Tibial nerve (tissue), 4 donors: ENCODE measurements at regions not wholly inside any gene's neighbourhood (a gene's known extent, or its start where the extent isn't known, plus 50 kb on each side); places are given as distances from the start of the nearest gene placed in this dataset.

Experiments
- DNase-seq, 2 donors: peaks; one replicate each; pipeline ENCODE4 v3.0.0-alpha.2; 2019; ENCODE audit warnings: low spot score in 2 of 2
- H3K27ac ChIP-seq, 4 donors: fragments of 200-600 bp; sonication (generic) in 3 of 4; one replicate each; pipeline ENCODE4 v1.5.1; 2017 to 2019; ENCODE audit warnings: mild to moderate bottlenecking in 1 of 4
- H3K27me3 ChIP-seq, 2 donors: fragments of 200-600 bp; sonication (generic) in 1 of 2; one replicate each; pipeline versions ENCODE4 v1.5.1 to v1.6.0; 2017 to 2019
- H3K36me3 ChIP-seq, 3 donors: fragments of 200-600 bp; sonication (generic); one replicate each; pipeline ENCODE4 v1.5.1; 2018 to 2019
- H3K4me1 ChIP-seq, 4 donors: fragments of 200-600 bp; sonication (generic) in 3 of 4; one replicate each; pipeline ENCODE4 v1.5.1; 2017 to 2019
- H3K4me3 ChIP-seq, 4 donors: fragments of 200-600 bp; sonication (generic) in 3 of 4; one replicate each; pipeline ENCODE4 v1.5.1; 2017 to 2019; ENCODE audit warnings: mild to moderate bottlenecking in 1 of 4, moderate library complexity in 1 of 4
- H3K9me3 ChIP-seq, 4 donors: fragments of 200-600 bp; sonication (generic) in 3 of 4; one replicate each; pipeline ENCODE4 v1.5.1; 2017 to 2019
- EP300 ChIP-seq, 2 donors: sonication (generic); formaldehyde crosslinking; IDR thresholded peaks; one replicate each; pipeline ENCODE4 v1.6.1; 2017; ENCODE audit warnings: antibody characterized with exemption in 2 of 2, mild to moderate bottlenecking in 1 of 2
- POLR2A ChIP-seq, 2 donors: fragments of 450-650 bp; IDR thresholded peaks; one replicate each; pipeline ENCODE4 v1.6.1; 2017; ENCODE audit warnings: antibody characterized with exemption in 2 of 2, mild to moderate bottlenecking in 2 of 2, moderate library complexity in 2 of 2
- WGBS, 2 donors: methylation state at CpG; one replicate each; pipeline ENCODE4 v1.1.5; 2018; 5-methylcytosine and 5-hydroxymethylcytosine counted together
- TF ChIP-seq, protein P1 (sequence below), 5 experiments: fragments of 200-600 bp in 3 of 5; fragments of 450-650 bp in 2 of 5; sonication (generic) in 3 of 5; IDR thresholded peaks; one replicate each; pipeline ENCODE4 v1.5.1; 2016 to 2019; ENCODE audit warnings: antibody characterized with exemption in 5 of 5, mild to moderate bottlenecking in 3 of 5, moderate library complexity in 2 of 5

DNA sequence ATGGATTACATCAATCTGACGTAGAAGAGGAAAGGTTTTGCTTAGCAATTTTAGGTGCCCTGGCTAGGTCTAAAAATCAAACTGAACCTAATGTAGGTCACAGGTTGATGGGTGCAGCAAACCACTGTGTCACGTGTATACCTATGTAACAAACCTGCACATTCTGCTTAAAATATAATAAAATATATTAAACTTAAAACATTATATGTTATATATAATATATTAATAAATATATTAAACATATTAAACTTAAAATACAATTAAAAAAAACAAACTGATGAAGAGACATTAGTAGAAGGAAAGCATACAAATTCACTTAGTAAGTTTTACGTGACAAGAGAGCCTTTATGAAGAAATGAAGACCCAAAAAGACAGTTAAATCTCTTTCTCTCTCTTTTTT is 51.7 kb upstream of the FBXL17 start:
- WGBS, 2 donors, result 79 to 82% methylated on average over 3 of the region's 3 CpGs
- Histone ChIP-seq H3K27ac (no peak overlapping the region), H3K4me1 (peaks cover 0 to 7% (median 0%) of the 10 kb centered on the region in 4 donors), H3K4me3 (no peak overlapping the region), H3K36me3 (no peaks in the 10 kb centered on the region), H3K27me3 (no peaks in the 10 kb centered on the region), H3K9me3 (no peaks in the 10 kb centered on the region)
- TF ChIP-seq POLR2A (IDR thresholded peaks at IDR 0.05) (no peak), EP300 (IDR thresholded peaks at IDR 0.05) (no peak)
- TF ChIP-seq, protein P1, sequence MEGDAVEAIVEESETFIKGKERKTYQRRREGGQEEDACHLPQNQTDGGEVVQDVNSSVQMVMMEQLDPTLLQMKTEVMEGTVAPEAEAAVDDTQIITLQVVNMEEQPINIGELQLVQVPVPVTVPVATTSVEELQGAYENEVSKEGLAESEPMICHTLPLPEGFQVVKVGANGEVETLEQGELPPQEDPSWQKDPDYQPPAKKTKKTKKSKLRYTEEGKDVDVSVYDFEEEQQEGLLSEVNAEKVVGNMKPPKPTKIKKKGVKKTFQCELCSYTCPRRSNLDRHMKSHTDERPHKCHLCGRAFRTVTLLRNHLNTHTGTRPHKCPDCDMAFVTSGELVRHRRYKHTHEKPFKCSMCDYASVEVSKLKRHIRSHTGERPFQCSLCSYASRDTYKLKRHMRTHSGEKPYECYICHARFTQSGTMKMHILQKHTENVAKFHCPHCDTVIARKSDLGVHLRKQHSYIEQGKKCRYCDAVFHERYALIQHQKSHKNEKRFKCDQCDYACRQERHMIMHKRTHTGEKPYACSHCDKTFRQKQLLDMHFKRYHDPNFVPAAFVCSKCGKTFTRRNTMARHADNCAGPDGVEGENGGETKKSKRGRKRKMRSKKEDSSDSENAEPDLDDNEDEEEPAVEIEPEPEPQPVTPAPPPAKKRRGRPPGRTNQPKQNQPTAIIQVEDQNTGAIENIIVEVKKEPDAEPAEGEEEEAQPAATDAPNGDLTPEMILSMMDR (IDR thresholded peaks at IDR 0.05), result no peak
- no peak for DNase-seq

DNA sequence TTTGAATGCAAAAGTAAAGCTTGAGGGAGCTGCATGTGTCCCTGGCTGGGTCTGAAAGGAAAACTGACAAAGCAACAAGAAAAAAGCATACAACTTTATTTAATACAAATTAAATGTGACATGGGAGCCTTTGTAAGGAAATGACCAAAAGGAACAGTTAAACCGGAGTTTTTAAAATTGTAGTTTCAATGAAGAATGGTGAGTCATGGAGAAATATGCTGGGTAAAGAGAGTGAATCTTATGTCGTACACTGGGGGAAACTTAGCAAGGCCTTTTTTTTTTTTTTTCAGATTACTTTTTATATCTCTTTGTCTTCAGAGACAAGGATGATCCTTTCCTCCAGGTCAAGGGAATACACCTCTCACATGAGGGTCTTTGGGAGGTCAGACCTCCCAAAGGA is 50.1 kb upstream of the FBXL17 start:
- no peak for DNase-seq
- H3K27me3 ChIP-seq, result no peaks in the 10 kb centered on the region
- WGBS, 2 donors, result 42% methylated on average over 2 of the region's 2 CpGs
- H3K4me1 ChIP-seq, result peaks cover 0 to 7% (median 0%) of the 10 kb centered on the region in 4 donors
- H3K9me3 ChIP-seq, result no peaks in the 10 kb centered on the region
- no peak overlapping the region for H3K4me3 ChIP-seq
- H3K36me3 ChIP-seq, result no peaks in the 10 kb centered on the region
- no peak overlapping the region for H3K27ac ChIP-seq
- TF ChIP-seq POLR2A (IDR thresholded peaks at IDR 0.05), result no peak
- TF ChIP-seq, protein P1 (IDR thresholded peaks at IDR 0.05), result no peak
- TF ChIP-seq EP300 (IDR thresholded peaks at IDR 0.05), result no peak
